ENCODE measurements at regions not wholly inside any gene's neighbourhood (a gene's known extent, or its start where the extent isn't known, plus 50 kb on each side); places are given as distances from the start of the nearest gene placed in this dataset.

DNA sequence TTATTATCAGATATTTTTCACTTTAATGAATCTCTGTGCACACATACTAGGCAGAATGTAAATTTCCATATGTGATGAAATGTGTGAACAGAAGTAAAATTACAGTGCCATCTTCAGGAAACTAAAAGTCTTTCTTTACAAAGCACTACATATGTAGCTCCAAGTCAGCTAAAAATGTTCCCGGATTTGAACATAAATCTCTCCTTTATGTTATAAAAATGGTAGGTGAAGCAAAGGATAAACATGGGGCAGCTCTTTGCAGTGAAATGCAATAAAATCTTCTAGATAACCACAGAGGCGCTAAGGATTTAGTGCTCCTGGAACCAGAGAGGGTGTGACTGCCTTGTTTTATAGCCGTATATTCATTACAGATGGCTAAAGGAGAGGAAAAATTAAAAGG lies 104.9 kb upstream of the C7orf33 start:
- 48 to 53% methylated on average over 3 of the region's 3 CpGs for WGBS, 2 donors
- Histone ChIP-seq H3K27me3 (ENCODE audit: control insufficient read depth in 1 of 2, insufficient read depth in 2 of 2, low read length in 2 of 2) (no peaks in the 10 kb centered on the region), H3K9me3 (ENCODE audit: control insufficient read depth in 2 of 2, insufficient read depth in 1 of 2, low read depth in 1 of 2, low read length in 1 of 2) (peaks cover 0 to 2% of the 10 kb centered on the region in 2 donors), H3K4me1 (ENCODE audit: control insufficient read depth in 2 of 2, insufficient read depth in 2 of 2, low read length in 1 of 2) (no peaks in the 10 kb centered on the region), H3K36me3 (ENCODE audit: control insufficient read depth in 2 of 2, insufficient read depth in 2 of 2, low read length in 1 of 2) (no peaks in the 10 kb centered on the region), H3K4me3 (ENCODE audit: low read depth in 1 of 2, low read length in 2 of 2) (no peak overlapping the region), H3K27ac (ENCODE audit: low read depth in 2 of 2, low read length in 1 of 2) (no peak overlapping the region)

DNA sequence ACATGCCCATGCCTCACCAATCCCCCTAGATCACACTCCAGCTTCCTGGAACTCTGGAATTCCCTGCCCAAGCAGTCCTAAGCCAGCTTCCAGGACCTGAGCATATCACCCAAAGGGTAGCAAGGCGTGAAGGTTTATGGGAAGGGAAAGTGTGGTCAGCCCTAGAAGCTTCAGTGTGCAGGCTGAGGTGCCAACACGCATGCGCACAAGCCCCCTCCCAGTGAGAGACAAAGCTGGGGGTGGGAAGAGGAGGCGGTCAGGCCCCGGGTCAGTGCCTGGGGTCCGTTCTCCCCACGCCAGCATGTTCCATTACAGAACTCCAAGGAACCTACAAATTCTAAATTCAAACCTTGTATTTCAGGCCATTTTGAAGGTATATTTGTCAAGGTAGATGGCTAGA lies 103.6 kb upstream of the C7orf33 start:
- peaks cover 0 to 2% of the 10 kb centered on the region in 2 donors for H3K9me3 ChIP-seq (ENCODE audit: control insufficient read depth in 2 of 2, insufficient read depth in 1 of 2, low read depth in 1 of 2, low read length in 1 of 2)
- WGBS, 2 donors, result 96 to 97% methylated on average over 7 of the region's 7 CpGs
- H3K4me3 ChIP-seq (ENCODE audit: low read depth in 1 of 2, low read length in 2 of 2), result no peak overlapping the region
- no peaks in the 10 kb centered on the region for H3K27me3 ChIP-seq (ENCODE audit: control insufficient read depth in 1 of 2, insufficient read depth in 2 of 2, low read length in 2 of 2)
- no peak overlapping the region for H3K27ac ChIP-seq (ENCODE audit: low read depth in 2 of 2, low read length in 1 of 2)
- no peaks in the 10 kb centered on the region for H3K4me1 ChIP-seq (ENCODE audit: control insufficient read depth in 2 of 2, insufficient read depth in 2 of 2, low read length in 1 of 2)
- no peaks in the 10 kb centered on the region for H3K36me3 ChIP-seq (ENCODE audit: control insufficient read depth in 2 of 2, insufficient read depth in 2 of 2, low read length in 1 of 2)

DNA sequence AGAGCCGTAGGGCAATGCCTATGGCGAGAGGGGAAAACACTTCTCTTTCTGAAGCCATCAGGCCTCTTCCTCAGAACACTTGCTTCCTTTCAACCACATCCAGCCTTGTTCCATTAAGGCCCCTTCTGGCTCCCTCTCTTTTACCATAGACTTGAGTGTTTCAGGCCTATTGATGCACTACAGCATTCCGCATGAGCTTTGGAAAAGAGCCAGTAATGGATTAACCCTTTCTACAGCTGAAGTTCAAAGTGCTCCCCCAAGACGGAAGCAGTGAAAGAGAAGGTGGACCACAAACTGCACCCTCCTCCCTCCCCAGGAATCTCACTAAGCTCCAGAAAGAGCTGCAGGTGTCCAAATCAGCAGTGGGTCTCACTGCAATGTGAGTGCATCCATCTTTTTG lies 102.7 kb upstream of the C7orf33 start:
- Histone ChIP-seq H3K9me3 (ENCODE audit: control insufficient read depth in 2 of 2, insufficient read depth in 1 of 2, low read depth in 1 of 2, low read length in 1 of 2) (peaks cover 0 to 2% of the 10 kb centered on the region in 2 donors), H3K4me3 (ENCODE audit: low read depth in 1 of 2, low read length in 2 of 2) (no peak overlapping the region), H3K4me1 (ENCODE audit: control insufficient read depth in 2 of 2, insufficient read depth in 2 of 2, low read length in 1 of 2) (no peaks in the 10 kb centered on the region), H3K27ac (ENCODE audit: low read depth in 2 of 2, low read length in 1 of 2) (no peak overlapping the region), H3K27me3 (ENCODE audit: control insufficient read depth in 1 of 2, insufficient read depth in 2 of 2, low read length in 2 of 2) (no peaks in the 10 kb centered on the region), H3K36me3 (ENCODE audit: control insufficient read depth in 2 of 2, insufficient read depth in 2 of 2, low read length in 1 of 2) (no peaks in the 10 kb centered on the region)
- 70 to 74% methylated on average over 4 of the region's 4 CpGs for WGBS, 2 donors

DNA sequence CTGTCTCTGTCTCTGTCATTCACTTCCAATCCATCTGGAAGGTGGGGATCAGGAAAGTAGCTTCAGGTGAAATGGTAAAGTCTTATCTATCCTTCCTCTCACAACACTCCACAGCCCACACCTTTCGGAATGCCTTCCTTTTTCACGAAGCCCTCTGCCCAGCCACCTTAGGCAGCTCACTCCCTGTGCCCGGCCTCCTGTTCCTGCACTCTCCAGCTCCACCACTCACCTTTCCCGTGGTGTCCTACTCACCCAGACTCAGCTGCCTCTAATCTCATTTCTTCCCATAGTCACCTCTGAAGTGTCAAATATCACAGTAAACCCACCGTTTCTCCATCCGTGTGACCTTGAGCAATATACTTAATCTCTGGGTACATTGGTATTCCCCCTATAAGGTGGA lies 100.9 kb upstream of the C7orf33 start:
- no peaks in the 10 kb centered on the region for H3K36me3 ChIP-seq (ENCODE audit: control insufficient read depth in 2 of 2, insufficient read depth in 2 of 2, low read length in 1 of 2)
- H3K4me1 ChIP-seq (ENCODE audit: control insufficient read depth in 2 of 2, insufficient read depth in 2 of 2, low read length in 1 of 2), result no peaks in the 10 kb centered on the region
- WGBS, 2 donors, result 72 to 78% methylated on average over 6 of the region's 6 CpGs
- H3K4me3 ChIP-seq (ENCODE audit: low read depth in 1 of 2, low read length in 2 of 2), result no peak overlapping the region
- H3K9me3 ChIP-seq (ENCODE audit: control insufficient read depth in 2 of 2, insufficient read depth in 1 of 2, low read depth in 1 of 2, low read length in 1 of 2), result peaks cover 0 to 2% of the 10 kb centered on the region in 2 donors
- H3K27me3 ChIP-seq (ENCODE audit: control insufficient read depth in 1 of 2, insufficient read depth in 2 of 2, low read length in 2 of 2), result no peaks in the 10 kb centered on the region
- H3K27ac ChIP-seq (ENCODE audit: low read depth in 2 of 2, low read length in 1 of 2), result no peak overlapping the region

DNA sequence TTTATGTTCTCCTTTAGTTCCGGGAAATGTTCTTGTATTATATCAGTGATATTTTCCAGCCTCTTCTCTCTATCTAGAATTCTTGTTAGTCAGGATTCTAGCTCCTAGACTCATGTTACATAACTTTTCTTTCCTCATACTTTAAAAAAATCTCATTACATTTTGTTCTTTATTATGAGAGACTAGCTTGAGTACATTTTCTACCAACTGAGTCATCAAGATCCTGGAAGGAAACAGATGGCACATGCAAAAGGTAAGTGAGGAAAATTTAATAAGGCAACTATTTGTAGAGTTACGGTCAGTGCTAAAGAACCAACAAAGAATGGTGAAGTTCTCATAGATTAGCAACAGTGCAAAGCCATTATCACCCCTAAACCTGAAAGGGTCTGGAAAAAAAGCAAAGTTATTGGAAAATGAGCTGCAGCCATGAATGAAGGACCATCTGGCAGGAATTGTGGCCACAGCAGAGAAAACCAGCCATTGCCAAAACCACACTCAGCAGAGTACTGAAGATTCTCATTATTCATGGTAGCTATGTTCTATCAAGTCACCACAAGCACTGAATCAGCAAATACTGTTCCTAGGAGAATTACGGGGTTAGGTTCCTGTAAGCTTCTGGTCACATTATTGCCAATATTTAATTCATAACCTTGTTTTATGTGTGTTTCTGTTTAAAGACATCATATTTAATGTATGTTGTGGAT lies 98.3 kb upstream of the C7orf33 start:
- H3K4me1 ChIP-seq (ENCODE audit: control insufficient read depth in 2 of 2, insufficient read depth in 2 of 2, low read length in 1 of 2), result no peaks in the 10 kb centered on the region
- no peaks in the 10 kb centered on the region for H3K27me3 ChIP-seq (ENCODE audit: control insufficient read depth in 1 of 2, insufficient read depth in 2 of 2, low read length in 2 of 2)
- H3K4me3 ChIP-seq (ENCODE audit: low read depth in 1 of 2, low read length in 2 of 2), result no peak overlapping the region
- H3K36me3 ChIP-seq (ENCODE audit: control insufficient read depth in 2 of 2, insufficient read depth in 2 of 2, low read length in 1 of 2), result no peaks in the 10 kb centered on the region
- 70 to 74% methylated on average over 3 of the region's 3 CpGs for WGBS, 2 donors
- H3K9me3 ChIP-seq (ENCODE audit: control insufficient read depth in 2 of 2, insufficient read depth in 1 of 2, low read depth in 1 of 2, low read length in 1 of 2), result no peaks in the 10 kb centered on the region
- H3K27ac ChIP-seq (ENCODE audit: low read depth in 2 of 2, low read length in 1 of 2), result peak overlapping the region in 1 of 2 donors; percentile 27

DNA sequence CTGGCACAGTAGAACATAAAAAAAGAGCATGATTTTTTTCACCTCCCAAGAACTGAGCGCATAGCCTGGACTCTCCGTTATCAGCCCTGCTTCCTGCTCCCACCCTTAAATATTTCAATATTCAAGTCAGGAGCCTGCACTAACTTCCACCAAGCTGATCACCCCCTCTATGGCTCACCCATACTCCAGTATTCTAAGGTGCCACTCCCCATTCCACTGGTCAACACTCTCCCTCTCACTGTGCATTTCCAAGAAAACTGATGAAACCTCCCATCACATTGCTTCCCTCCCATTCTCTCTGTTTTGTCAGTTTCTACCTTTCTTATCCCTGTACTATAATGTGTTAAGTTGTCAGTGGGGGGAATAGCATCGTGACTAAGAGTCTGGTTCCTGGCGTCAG lies 95.0 kb upstream of the C7orf33 start:
- Histone ChIP-seq H3K27ac (ENCODE audit: low read depth in 2 of 2, low read length in 1 of 2) (no peak overlapping the region), H3K9me3 (ENCODE audit: control insufficient read depth in 2 of 2, insufficient read depth in 1 of 2, low read depth in 1 of 2, low read length in 1 of 2) (no peaks in the 10 kb centered on the region), H3K36me3 (ENCODE audit: control insufficient read depth in 2 of 2, insufficient read depth in 2 of 2, low read length in 1 of 2) (no peaks in the 10 kb centered on the region), H3K27me3 (ENCODE audit: control insufficient read depth in 1 of 2, insufficient read depth in 2 of 2, low read length in 2 of 2) (no peaks in the 10 kb centered on the region), H3K4me3 (ENCODE audit: low read depth in 1 of 2, low read length in 2 of 2) (no peak overlapping the region), H3K4me1 (ENCODE audit: control insufficient read depth in 2 of 2, insufficient read depth in 2 of 2, low read length in 1 of 2) (no peaks in the 10 kb centered on the region)
- 88 to 89% methylated on average over 4 of the region's 4 CpGs for WGBS, 2 donors

DNA sequence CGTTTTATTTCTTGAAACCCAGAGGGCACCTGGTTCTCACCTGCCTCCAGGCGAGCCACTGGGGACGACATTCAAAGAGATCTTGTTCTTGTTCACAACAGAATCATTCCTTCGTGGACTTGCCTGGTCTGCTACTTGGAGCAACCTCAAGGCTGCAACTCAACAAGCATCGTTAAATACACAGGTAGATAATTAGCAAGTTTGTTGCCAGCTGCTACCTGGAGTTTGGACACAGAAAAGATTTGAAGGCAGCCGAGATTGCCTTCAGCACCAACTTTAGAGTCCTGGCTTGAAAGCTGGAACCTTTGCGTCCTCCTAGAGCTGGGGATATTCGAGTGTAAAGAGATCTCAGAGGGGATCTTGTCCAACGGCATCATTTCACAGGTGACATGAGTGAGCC lies 89.6 kb upstream of the C7orf33 start:
- no peaks in the 10 kb centered on the region for H3K9me3 ChIP-seq (ENCODE audit: control insufficient read depth in 2 of 2, insufficient read depth in 1 of 2, low read depth in 1 of 2, low read length in 1 of 2)
- H3K27me3 ChIP-seq (ENCODE audit: control insufficient read depth in 1 of 2, insufficient read depth in 2 of 2, low read length in 2 of 2), result no peaks in the 10 kb centered on the region
- no peaks in the 10 kb centered on the region for H3K36me3 ChIP-seq (ENCODE audit: control insufficient read depth in 2 of 2, insufficient read depth in 2 of 2, low read length in 1 of 2)
- 32 to 50% methylated on average over 9 of the region's 9 CpGs for WGBS, 2 donors
- peak overlapping the region in 1 of 2 donors; percentile 2 for H3K4me3 ChIP-seq (ENCODE audit: low read depth in 1 of 2, low read length in 2 of 2)
- no peak overlapping the region for H3K27ac ChIP-seq (ENCODE audit: low read depth in 2 of 2, low read length in 1 of 2)
- H3K4me1 ChIP-seq (ENCODE audit: control insufficient read depth in 2 of 2, insufficient read depth in 2 of 2, low read length in 1 of 2), result no peaks in the 10 kb centered on the region

DNA sequence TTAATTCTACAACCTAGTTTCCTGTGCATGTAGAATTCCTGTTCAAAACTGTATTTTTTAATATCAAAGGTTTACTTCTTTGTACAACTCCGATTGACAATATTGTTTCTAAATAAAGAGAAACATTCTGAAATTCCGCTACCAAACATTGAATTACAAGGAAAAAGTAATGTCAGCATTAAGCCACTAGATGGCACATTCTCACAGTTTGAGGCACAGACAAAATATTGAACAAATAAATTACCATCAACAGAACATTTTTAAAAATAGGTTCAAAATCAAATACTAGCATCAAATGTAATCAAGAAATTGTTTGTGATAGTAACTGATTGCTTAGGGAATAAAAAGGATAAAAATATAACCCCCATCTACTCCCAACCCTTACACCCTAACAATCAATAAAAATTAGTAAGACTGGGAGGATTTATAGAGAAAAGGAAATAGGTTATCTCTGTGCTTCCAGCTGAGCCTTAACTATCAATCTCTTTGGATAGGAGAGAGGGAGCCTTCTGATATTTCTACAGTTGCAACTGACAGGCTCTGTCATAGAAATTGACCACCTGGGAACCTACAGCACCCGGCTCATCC lies 86.6 kb upstream of the C7orf33 start:
- no peaks in the 10 kb centered on the region for H3K27me3 ChIP-seq (ENCODE audit: control insufficient read depth in 1 of 2, insufficient read depth in 2 of 2, low read length in 2 of 2)
- H3K27ac ChIP-seq (ENCODE audit: low read depth in 2 of 2, low read length in 1 of 2), result no peak overlapping the region
- no peaks in the 10 kb centered on the region for H3K36me3 ChIP-seq (ENCODE audit: control insufficient read depth in 2 of 2, insufficient read depth in 2 of 2, low read length in 1 of 2)
- H3K4me1 ChIP-seq (ENCODE audit: control insufficient read depth in 2 of 2, insufficient read depth in 2 of 2, low read length in 1 of 2), result no peaks in the 10 kb centered on the region
- no peak overlapping the region for H3K4me3 ChIP-seq (ENCODE audit: low read depth in 1 of 2, low read length in 2 of 2)
- WGBS, 2 donors, result 31 to 33% methylated on average over 3 of the region's 3 CpGs
- no peaks in the 10 kb centered on the region for H3K9me3 ChIP-seq (ENCODE audit: control insufficient read depth in 2 of 2, insufficient read depth in 1 of 2, low read depth in 1 of 2, low read length in 1 of 2)

DNA sequence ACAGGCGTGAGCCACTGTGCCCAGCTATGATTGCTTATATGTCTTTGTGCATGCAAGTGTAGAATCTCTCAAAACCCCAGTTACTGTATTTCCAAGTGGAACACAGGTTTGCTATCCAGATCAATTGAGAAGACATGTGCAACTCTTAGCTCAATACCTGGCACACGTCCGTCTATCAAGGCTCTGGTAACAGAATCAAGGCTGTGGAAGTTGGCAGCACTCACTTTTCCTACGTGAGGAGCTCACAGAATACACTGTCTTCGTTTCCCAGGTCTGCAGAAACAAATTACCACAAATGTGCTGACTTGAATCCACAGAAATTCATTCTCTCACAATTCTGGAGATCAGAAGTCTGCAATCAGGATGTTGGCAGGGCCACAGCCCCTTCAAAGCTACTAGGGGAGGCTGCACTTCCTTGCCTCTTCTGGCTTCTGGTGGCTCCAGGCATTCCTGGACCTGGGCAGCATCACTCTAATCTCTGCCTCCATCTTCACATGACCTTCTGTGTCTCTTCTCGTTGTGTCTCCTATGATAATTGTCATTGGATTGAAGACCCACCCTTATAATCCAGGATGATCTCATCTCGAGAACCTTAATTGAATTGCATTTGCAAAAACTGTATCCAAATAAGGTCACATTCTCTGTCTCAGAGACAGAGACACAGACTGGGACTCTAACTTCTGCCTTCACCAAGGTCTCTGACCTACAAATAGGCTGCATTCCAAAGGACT lies 84.8 kb upstream of the C7orf33 start:
- H3K4me1 ChIP-seq (ENCODE audit: control insufficient read depth in 2 of 2, insufficient read depth in 2 of 2, low read length in 1 of 2), result no peaks in the 10 kb centered on the region
- 64 to 70% methylated on average over 7 of the region's 7 CpGs for WGBS, 2 donors
- H3K27me3 ChIP-seq (ENCODE audit: control insufficient read depth in 1 of 2, insufficient read depth in 2 of 2, low read length in 2 of 2), result no peaks in the 10 kb centered on the region
- no peak overlapping the region for H3K27ac ChIP-seq (ENCODE audit: low read depth in 2 of 2, low read length in 1 of 2)
- H3K4me3 ChIP-seq (ENCODE audit: low read depth in 1 of 2, low read length in 2 of 2), result no peak overlapping the region
- no peaks in the 10 kb centered on the region for H3K36me3 ChIP-seq (ENCODE audit: control insufficient read depth in 2 of 2, insufficient read depth in 2 of 2, low read length in 1 of 2)
- no peaks in the 10 kb centered on the region for H3K9me3 ChIP-seq (ENCODE audit: control insufficient read depth in 2 of 2, insufficient read depth in 1 of 2, low read depth in 1 of 2, low read length in 1 of 2)
